Osteocyte (in vitro differentiated cells): ENCODE measurements at regions not wholly inside any gene's neighbourhood (a gene's known extent, or its start where the extent isn't known, plus 50 kb on each side); places are given as distances from the start of the nearest gene placed in this dataset.
"Not testable (repeated sequence)": the region's sequence is repeated elsewhere in the genome, so short reads cannot be mapped to it uniquely, and the experiment has no call there.

ENCODE experiments used
- DNase-seq: peaks from one replicate; pipeline ENCODE4 v3.0.0; 2021; ENCODE audit warnings: mixed read lengths; ENCODE audit not compliant: unreplicated experiment; ENCODE audit errors: extremely low spot score
- H3K27ac Mint-ChIP-seq: one replicate; pipeline ENCODE4 v1.8.0; 2021; ENCODE audit warnings: mild to moderate bottlenecking, mixed read lengths; ENCODE audit not compliant: unreplicated experiment
- H3K27me3 Mint-ChIP-seq: one replicate; pipeline ENCODE4 v1.8.0; 2021; ENCODE audit warnings: mixed read lengths; ENCODE audit not compliant: unreplicated experiment
- H3K36me3 Mint-ChIP-seq: one replicate; pipeline ENCODE4 v1.8.0; 2021; ENCODE audit warnings: mixed read lengths; ENCODE audit not compliant: unreplicated experiment
- H3K4me1 Mint-ChIP-seq: one replicate; pipeline ENCODE4 v1.8.0; 2021; ENCODE audit warnings: mixed read lengths; ENCODE audit not compliant: unreplicated experiment
- H3K4me3 Mint-ChIP-seq: one replicate; pipeline ENCODE4 v1.8.0; 2021; ENCODE audit warnings: mild to moderate bottlenecking, moderate library complexity, mixed read lengths; ENCODE audit not compliant: unreplicated experiment
- H3K9me3 Mint-ChIP-seq: one replicate; pipeline ENCODE4 v1.8.0; 2021; ENCODE audit warnings: mixed read lengths; ENCODE audit not compliant: unreplicated experiment

DNA sequence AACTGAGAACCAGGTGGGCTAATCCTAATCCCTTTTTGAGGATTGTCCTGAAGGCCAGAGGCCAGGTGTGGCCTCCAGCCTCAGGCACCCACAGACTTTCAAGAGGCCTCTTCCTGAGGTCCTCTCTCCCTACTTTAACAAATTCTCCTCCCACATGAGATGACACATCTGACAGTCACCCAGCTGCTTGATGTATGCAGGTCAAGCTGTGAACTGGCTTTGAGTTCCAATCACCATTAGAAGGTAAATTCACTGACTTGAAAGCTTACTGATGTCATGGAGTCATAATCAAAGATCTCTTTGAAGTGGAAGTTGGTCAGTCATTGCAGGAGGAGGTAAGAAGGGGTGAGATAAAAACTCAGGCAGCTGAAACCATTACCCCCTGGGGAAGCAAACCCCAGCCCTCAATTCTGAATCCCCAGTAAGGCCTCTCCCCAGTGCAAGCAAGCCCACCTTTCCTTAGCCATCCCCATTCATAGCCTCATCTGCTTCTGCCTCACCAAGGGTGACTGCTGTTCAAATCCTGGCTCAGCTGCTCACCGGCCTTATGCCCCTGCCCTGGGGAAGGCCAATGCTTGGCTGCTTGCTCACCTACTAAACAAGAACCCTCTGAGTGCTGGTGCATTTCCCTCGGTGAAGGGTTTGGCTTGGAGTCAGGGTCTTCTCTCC is 196.3 kb downstream of the BCL2L11 start:
- not testable (repeated sequence) for H3K36me3 Mint-ChIP-seq, H3K27me3 Mint-ChIP-seq, H3K27ac Mint-ChIP-seq, H3K9me3 Mint-ChIP-seq, DNase-seq, H3K4me3 Mint-ChIP-seq
- peaks cover 13% of the 10 kb centered on the region for H3K4me1 Mint-ChIP-seq

DNA sequence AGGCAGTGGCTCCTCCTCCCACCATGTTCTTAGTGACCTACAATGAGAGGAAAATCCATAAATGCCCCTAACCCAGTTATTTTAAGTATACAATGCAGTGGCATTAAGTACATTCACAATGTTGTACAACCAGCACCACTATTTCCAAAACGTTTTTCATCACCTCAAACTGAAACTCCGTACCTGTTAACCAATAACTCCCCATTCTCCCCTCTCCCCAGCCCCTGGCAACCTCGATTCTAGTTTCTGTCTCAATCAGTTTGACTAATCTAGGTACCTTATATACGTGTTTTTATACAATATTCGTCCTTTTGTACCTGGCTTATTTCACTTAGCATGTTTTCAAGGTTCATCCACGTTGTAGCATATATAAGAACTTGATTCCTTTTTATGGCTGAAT is 198.8 kb downstream of the BCL2L11 start:
- not testable (repeated sequence) for H3K9me3 Mint-ChIP-seq, H3K36me3 Mint-ChIP-seq, DNase-seq, H3K27me3 Mint-ChIP-seq, H3K27ac Mint-ChIP-seq, H3K4me1 Mint-ChIP-seq, H3K4me3 Mint-ChIP-seq

DNA sequence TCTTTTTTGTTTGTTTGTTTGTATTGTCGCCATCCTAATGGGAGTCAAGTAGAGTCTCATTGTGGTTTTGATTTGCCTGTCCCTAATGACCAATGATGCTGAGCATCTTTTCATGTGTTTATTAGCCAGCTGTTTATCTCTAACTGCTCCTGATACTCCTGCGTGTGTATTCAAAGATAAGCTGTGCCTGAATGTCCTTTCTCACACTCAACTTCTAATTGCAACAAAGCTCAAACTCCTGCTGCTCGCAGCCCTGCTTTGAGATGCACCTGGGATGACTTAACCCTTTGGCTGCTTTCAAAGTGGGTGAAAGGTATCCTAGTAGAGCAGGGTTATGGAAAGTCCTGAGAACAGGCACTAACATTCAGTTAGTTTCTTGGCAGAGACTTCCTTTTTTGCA is 199.6 kb downstream of the BCL2L11 start:
- not testable (repeated sequence) for DNase-seq, H3K36me3 Mint-ChIP-seq, H3K27me3 Mint-ChIP-seq, H3K4me3 Mint-ChIP-seq, H3K4me1 Mint-ChIP-seq, H3K9me3 Mint-ChIP-seq
- H3K27ac Mint-ChIP-seq: peak overlapping the region; percentile 44

DNA sequence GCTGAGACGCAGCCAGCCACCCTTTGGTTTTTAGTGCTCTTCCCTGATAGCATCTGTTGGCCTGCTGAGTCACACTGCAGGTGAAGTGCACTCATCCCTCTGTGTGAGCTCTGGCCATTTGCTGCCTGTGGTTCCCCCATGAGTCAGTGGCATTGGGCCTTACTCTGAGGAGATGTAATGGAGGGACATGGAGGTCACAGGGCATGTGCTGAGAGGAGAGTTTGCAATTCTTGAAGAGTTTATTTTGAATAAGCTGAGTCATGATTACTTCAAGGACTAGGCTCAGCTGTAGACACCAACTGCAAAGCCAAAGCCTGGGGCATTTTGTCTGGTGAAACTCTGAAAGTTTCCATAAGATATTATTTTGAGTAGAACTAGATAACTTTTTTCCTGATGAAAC is 200.3 kb downstream of the BCL2L11 start:
- H3K4me1 Mint-ChIP-seq, H3K4me3 Mint-ChIP-seq, H3K36me3 Mint-ChIP-seq, H3K9me3 Mint-ChIP-seq, H3K27ac Mint-ChIP-seq, H3K27me3 Mint-ChIP-seq: not testable (repeated sequence)
- peak; percentile 86 for DNase-seq

DNA sequence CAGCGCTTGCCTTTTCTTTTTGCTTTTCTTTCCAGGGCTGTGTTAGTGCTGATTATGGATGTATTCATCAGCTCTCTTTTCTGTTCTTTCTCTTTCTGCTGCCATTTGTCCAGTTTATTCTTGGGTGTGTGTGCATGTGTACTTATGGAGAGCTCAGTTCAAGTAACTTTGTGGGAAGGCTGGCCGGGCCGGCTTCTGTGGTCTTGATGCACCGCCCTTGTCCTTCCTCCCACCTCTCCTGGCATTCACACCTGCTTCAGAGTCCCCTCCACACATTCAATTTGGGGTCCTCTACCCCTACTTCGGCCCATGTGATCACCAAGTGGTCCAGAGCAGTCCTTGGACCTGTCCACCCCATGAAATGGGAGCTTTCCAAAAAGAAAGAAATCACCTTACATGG is 202.7 kb downstream of the BCL2L11 start:
- H3K27ac Mint-ChIP-seq, DNase-seq, H3K27me3 Mint-ChIP-seq, H3K9me3 Mint-ChIP-seq, H3K36me3 Mint-ChIP-seq, H3K4me1 Mint-ChIP-seq, H3K4me3 Mint-ChIP-seq: not testable (repeated sequence)

DNA sequence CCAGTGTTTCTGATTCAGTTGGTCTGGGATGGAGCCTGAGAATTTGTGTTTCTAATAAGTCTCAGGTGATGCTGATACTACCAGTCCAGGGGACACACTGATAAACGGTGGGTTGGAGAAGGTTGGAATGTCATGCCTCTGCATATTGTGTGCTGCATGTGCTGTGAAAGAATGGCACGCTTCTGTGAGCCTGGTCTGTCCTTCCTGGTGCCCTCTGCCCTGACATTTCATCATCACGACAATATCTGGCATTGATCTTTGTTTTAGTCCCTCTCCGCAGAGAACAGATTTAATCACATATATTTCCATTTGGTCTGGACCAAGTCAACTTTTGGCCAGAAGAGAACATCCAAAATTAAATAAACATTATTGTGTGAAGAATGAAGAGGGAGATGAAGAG is 207.0 kb downstream of the BCL2L11 start:
- H3K4me3 Mint-ChIP-seq: not testable (repeated sequence)

DNA sequence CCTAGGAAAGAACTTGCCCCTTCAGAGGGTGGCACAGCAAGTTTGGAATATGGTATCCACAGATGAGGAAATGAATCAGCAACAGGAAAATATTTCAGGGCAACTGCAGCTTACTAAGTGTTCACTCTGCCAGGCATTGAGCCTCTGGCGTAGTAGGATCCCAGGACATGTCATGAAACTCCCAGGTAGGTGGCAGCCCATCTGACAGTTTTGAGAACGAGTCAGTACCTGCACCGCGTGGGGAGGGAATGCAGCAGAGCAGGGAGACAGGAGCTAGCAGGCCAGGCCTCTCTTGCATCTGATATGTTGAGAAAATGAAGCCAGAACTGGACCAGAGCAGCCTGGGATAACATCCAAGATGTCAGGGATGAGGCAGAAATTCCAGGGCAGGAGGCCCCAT is 208.6 kb downstream of the BCL2L11 start:
- H3K4me3 Mint-ChIP-seq, H3K36me3 Mint-ChIP-seq, H3K9me3 Mint-ChIP-seq, H3K4me1 Mint-ChIP-seq, DNase-seq, H3K27me3 Mint-ChIP-seq, H3K27ac Mint-ChIP-seq: not testable (repeated sequence)

More for the DNA sequence above, 207.0 kb downstream of the BCL2L11 start:
- not testable (repeated sequence) for H3K4me1 Mint-ChIP-seq, H3K36me3 Mint-ChIP-seq, H3K9me3 Mint-ChIP-seq, DNase-seq, H3K27me3 Mint-ChIP-seq, H3K27ac Mint-ChIP-seq

DNA sequence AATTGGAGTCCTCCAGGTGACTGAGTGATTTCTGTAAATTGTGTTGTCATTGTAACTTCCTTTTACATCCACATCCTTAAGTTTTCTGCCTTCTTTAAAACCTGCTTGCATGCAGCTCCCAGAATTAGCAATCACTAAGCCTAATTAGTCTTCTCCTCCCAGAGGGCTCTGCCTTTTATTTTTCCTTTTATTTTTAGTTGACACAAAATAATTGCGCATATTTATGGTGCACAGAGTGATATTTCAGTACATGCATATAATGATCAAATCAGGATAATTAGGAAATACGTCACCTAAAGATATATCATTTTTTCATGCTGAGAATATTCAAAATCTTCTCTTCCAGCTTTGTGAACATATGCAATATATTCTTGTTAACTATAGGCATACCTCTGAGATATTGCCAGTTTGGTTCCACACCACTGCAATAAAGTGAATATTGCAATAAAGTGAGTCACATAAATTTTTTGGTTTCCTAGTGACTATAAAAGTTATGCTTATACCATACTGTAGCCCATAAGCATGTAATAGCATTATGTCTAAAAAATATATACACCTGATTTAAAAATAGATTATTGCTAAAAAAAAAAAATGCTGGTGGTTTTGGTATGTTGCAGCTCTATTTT is 210.5 kb downstream of the BCL2L11 start:
- H3K4me1 Mint-ChIP-seq, H3K9me3 Mint-ChIP-seq, H3K36me3 Mint-ChIP-seq, H3K27me3 Mint-ChIP-seq, H3K4me3 Mint-ChIP-seq, H3K27ac Mint-ChIP-seq, DNase-seq: not testable (repeated sequence)

DNA sequence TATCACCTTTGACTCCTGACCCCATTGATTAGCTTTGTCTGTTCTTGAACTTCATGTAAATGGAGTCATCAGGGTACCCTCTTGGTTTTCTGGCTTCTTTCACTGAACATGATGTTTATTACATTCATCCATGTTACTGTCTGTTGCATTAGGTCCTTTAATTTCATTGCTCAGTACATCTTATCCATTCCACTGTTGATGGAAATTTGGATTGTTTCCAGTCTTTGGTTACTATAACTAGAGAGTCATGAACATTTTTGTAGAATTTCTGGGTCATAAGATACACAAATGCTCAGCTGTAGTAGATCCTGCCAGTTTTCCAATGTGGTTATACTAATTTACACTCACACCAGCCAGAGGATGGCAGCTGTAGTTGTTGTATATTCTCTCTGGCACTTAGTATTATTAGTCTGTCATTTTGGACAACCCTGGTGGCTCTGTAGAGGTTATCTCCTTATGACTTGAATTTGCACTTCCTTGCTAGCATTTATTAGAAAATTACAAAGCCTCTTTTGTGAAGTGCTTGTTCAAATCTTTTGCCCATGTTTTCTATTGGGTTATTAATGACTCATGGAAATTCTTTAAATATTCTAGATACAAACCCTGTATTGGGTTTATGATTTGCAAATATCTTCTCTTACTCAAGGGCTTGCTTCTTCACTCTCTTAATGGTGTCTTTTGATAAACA is 214.7 kb downstream of the BCL2L11 start:
- H3K4me1 Mint-ChIP-seq, H3K36me3 Mint-ChIP-seq, H3K27me3 Mint-ChIP-seq: not testable (repeated sequence)

DNA sequence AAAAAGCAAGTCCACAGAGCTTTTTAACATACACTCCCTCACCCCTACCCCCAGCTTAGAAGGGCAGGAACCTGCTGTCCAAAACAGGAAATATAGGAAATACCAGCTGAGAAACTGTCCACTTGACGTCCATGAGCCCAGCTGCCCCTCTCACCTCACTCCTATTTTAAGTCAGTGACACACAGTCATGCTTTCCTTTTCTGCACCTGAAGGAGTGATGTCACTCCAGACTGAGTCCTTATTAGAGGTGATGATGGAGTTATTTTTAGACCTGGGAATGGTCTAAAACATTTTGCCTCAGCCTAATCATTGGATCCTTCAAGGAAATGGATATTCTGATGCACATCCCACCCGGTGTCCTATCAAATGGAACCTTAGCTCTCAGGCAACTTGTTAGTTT is 217.8 kb downstream of the BCL2L11 start:
- H3K4me3 Mint-ChIP-seq, H3K27ac Mint-ChIP-seq, H3K36me3 Mint-ChIP-seq, DNase-seq, H3K4me1 Mint-ChIP-seq, H3K9me3 Mint-ChIP-seq, H3K27me3 Mint-ChIP-seq: not testable (repeated sequence)

More for the DNA sequence above, 214.7 kb downstream of the BCL2L11 start:
- H3K9me3 Mint-ChIP-seq, H3K27ac Mint-ChIP-seq, DNase-seq, H3K4me3 Mint-ChIP-seq: not testable (repeated sequence)

DNA sequence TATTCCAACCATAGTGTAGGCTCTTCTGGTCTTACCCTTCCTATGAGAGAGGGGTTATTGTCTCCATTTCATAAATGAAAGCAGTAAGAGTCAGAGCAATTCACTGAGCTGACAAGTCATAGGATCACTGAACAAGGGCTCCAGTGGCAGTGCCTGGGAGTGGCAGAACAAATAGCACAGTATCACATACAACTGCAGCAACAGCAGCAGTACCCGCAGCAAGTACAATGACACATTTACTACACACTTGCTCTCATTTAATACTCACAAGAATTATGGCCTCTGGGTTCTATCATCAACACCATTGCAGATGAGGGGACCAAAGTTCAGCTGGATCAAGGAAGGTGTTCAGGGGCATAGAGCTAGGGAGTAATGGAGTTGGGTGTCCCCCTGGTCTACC is 218.8 kb downstream of the BCL2L11 start:
- not testable (repeated sequence) for H3K4me3 Mint-ChIP-seq, DNase-seq, H3K27me3 Mint-ChIP-seq, H3K36me3 Mint-ChIP-seq, H3K4me1 Mint-ChIP-seq, H3K27ac Mint-ChIP-seq, H3K9me3 Mint-ChIP-seq

DNA sequence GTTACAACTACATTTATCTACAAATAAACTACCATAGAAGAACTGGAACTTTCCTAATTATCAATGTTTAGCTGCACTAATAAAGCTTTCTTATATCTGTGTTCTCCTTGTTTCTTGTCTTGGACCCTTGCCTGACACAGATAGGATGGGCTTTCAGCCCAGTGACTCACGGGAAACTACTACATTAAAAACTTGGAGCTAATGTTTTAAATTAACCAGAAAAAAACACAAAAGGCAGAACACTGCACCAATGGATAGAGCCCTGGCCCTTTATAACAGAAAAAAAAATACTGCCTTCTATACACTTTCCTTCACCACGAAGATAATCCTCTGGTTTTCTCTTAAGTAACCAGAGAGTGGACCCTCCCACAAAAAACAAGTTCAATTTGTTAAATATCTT is 223.9 kb downstream of the BCL2L11 start:
- not testable (repeated sequence) for H3K27ac Mint-ChIP-seq

More for the DNA sequence above, 223.9 kb downstream of the BCL2L11 start:
- not testable (repeated sequence) for H3K27me3 Mint-ChIP-seq, H3K36me3 Mint-ChIP-seq, DNase-seq, H3K9me3 Mint-ChIP-seq, H3K4me3 Mint-ChIP-seq
- H3K4me1 Mint-ChIP-seq: peaks cover 13% of the 10 kb centered on the region
